WTC11 (cell line): ENCODE measurements at regions not wholly inside any gene's neighbourhood (a gene's known extent, or its start where the extent isn't known, plus 50 kb on each side); places are given as distances from the start of the nearest gene placed in this dataset.

Experiments used
- ATAC-seq: fragments of 200-7000 bp; cut with Tn5 transposase; 2 replicates; pipeline ENCODE4 v1.10.0; 2021; ENCODE audit warnings: mild to moderate bottlenecking, moderate library complexity
- CTCF ChIA-PET: fragments of 300-600 bp; sonication (Branson Sonifier 250); formaldehyde crosslinking; loops from one replicate; lab custom pipeline; 2021; ENCODE audit warnings: antibody characterized with exemption; lab: Charles Lee
- POLR2A ChIA-PET: fragments of 350-600 bp; sonication (Branson Sonifier 250); formaldehyde crosslinking; loops from one replicate; lab custom pipeline; 2021; ENCODE audit warnings: antibody characterized with exemption; lab: Charles Lee
- DNase-seq: peaks from one replicate; pipeline ENCODE4 v3.0.0; 2021; ENCODE audit warnings: low spot score
- H3K27ac Mint-ChIP-seq: 2 replicates; pipeline ENCODE4 v1.8.0; 2021; ENCODE audit warnings: mixed read lengths
- H3K27me3 Mint-ChIP-seq: 2 replicates; pipeline ENCODE4 v1.8.0; 2021; ENCODE audit warnings: low read depth, mild to moderate bottlenecking, moderate library complexity, mixed read lengths
- H3K36me3 Mint-ChIP-seq: 2 replicates; pipeline ENCODE4 v1.8.0; 2021; ENCODE audit warnings: mixed read lengths
- H3K4me1 Mint-ChIP-seq: 2 replicates; pipeline ENCODE4 v1.8.0; 2022; ENCODE audit warnings: mixed read lengths
- H3K4me3 Mint-ChIP-seq: 2 replicates; pipeline ENCODE4 v1.8.0; 2021; ENCODE audit warnings: mild to moderate bottlenecking, moderate library complexity, mixed read lengths
- H3K9me3 Mint-ChIP-seq: 2 replicates; pipeline ENCODE4 v1.8.0; 2021; ENCODE audit warnings: mixed read lengths
- CBFB ChIP-seq: sonication (generic); formaldehyde crosslinking; IDR thresholded peaks from 2 replicates; pipeline ENCODE4 v1.8.1; 2022; ENCODE audit warnings: mild to moderate bottlenecking, low read depth, missing genetic modification reagents
- CREB1 ChIP-seq: sonication (generic); formaldehyde crosslinking; IDR thresholded peaks from 2 replicates; pipeline ENCODE4 v1.8.0; 2023; ENCODE audit warnings: mild to moderate bottlenecking, missing genetic modification reagents
- ETV6 ChIP-seq: sonication (generic); formaldehyde crosslinking; IDR thresholded peaks from 2 replicates; pipeline ENCODE4 v1.8.1; 2022; ENCODE audit warnings: mild to moderate bottlenecking, missing genetic modification reagents
- FOXK1 ChIP-seq: sonication (generic); formaldehyde crosslinking; IDR thresholded peaks from 2 replicates; pipeline ENCODE4 v1.8.0; 2022; ENCODE audit warnings: mild to moderate bottlenecking, moderate library complexity, missing genetic modification reagents
- GABPB1 ChIP-seq: sonication (generic); formaldehyde crosslinking; IDR thresholded peaks from 2 replicates; pipeline ENCODE4 v1.8.1; 2023; ENCODE audit warnings: mild to moderate bottlenecking, missing genetic modification reagents
- GTF2I ChIP-seq: fragments of 250-450 bp; sonication (Bioruptor Pico); conservative IDR thresholded peaks from 2 replicates; pipeline ENCODE4 v1.4.0; 2021; ENCODE audit warnings: mild to moderate bottlenecking
- IRF2 ChIP-seq: sonication (generic); formaldehyde crosslinking; IDR thresholded peaks from 2 replicates; pipeline ENCODE4 v1.8.0; 2022; ENCODE audit warnings: low read depth, missing genetic modification reagents, borderline replicate concordance
- NFYB ChIP-seq: sonication (generic); formaldehyde crosslinking; conservative IDR thresholded peaks from 2 replicates; pipeline ENCODE4 v1.8.0; 2022; ENCODE audit warnings: low read depth, missing genetic modification reagents
- PRRX2 ChIP-seq: fragments of 250-450 bp; sonication (Bioruptor Pico); IDR thresholded peaks from 2 replicates; pipeline ENCODE4 v1.8.0; 2021; ENCODE audit warnings: mild to moderate bottlenecking
- SMAD4 ChIP-seq: sonication (generic); formaldehyde crosslinking; IDR thresholded peaks from 2 replicates; pipeline ENCODE4 v1.8.0; 2022; ENCODE audit warnings: mild to moderate bottlenecking, missing genetic modification reagents
- TEAD1 ChIP-seq: sonication (generic); formaldehyde crosslinking; IDR thresholded peaks from 2 replicates; pipeline ENCODE4 v1.8.0; 2022; ENCODE audit warnings: mild to moderate bottlenecking, missing genetic modification reagents
- ZNF121 ChIP-seq: sonication (generic); formaldehyde crosslinking; IDR thresholded peaks from 2 replicates; pipeline ENCODE4 v1.8.0; 2023; ENCODE audit warnings: missing genetic modification reagents
- ZNF263 ChIP-seq: sonication (generic); formaldehyde crosslinking; IDR thresholded peaks from 2 replicates; pipeline ENCODE4 v1.8.1; 2022; ENCODE audit warnings: low read depth, mild to moderate bottlenecking, moderate library complexity, missing genetic modification reagents
- ZNF423 ChIP-seq: fragments of 250-450 bp; sonication (Bioruptor Pico); IDR thresholded peaks from 2 replicates; pipeline ENCODE4 v2.1.2; 2022; ENCODE audit warnings: mild to moderate bottlenecking, moderate library complexity
- ZNF671 ChIP-seq: fragments of 250-450 bp; sonication (Bioruptor Pico); IDR thresholded peaks from 2 replicates; pipeline ENCODE4 v1.8.0; 2021; ENCODE audit warnings: mild to moderate bottlenecking
- TF ChIP-seq, protein P1 (sequence below): sonication (generic); formaldehyde crosslinking; IDR thresholded peaks from 2 replicates; pipeline ENCODE4 v1.8.1; 2023; ENCODE audit warnings: mild to moderate bottlenecking, missing genetic modification reagents, borderline replicate concordance
- TF ChIP-seq, protein P2 (sequence below): sonication (generic); formaldehyde crosslinking; IDR thresholded peaks from 2 replicates; pipeline ENCODE4 v1.8.1; 2022; ENCODE audit warnings: low read depth, missing genetic modification reagents, borderline replicate concordance
- TF ChIP-seq, protein P3 (sequence below): sonication (generic); formaldehyde crosslinking; IDR thresholded peaks from 2 replicates; pipeline ENCODE4 v1.8.0; 2023; ENCODE audit warnings: missing genetic modification reagents, mild to moderate bottlenecking, borderline replicate concordance
- TF ChIP-seq, protein P4 (sequence below): sonication (generic); formaldehyde crosslinking; IDR thresholded peaks from 2 replicates; pipeline ENCODE4 v1.8.0; 2022; ENCODE audit warnings: missing genetic modification reagents
- TF ChIP-seq, protein P5 (sequence below): fragments of 250-450 bp; sonication (Bioruptor Pico); conservative IDR thresholded peaks from 2 replicates; pipeline ENCODE4 v1.9.0; 2021; ENCODE audit warnings: mild to moderate bottlenecking

DNA sequence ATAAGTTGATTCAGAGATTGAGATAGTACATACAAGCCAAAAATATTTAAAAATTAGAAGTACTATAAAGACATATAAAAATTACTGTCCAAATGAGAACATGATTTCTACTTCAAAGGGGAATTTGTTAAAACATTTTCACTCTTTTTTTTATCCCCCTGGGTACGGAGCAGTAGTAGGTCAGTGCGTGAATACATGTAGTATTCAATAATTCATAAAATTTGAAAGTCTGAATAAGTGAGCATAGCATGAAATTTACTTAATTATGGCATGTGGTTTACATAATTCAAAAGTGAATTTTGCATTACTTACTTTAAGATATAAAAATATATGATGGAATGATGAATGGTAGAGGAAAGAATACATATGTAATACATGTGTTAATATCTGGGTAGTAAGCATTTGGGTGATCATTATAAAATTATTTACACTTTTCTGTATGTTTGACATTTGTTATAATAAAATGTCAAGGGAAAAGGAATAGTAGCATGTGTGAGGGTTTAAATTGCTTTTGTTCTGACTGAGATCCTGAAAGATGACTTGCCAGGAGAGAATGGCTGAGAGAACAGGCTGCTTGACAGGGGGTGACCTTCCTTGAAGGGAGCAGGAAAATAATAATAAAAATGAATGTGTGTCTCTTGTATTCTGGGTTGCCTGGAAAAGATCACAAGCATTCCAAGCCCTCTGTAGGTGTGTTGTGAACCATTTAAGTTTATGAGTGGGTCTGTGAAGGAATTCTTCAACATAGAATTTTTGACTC, 1178.8 kb downstream of the ZPLD1 start:
- peaks cover 3% of the 10 kb centered on the region; the same call in 1 of the 2 replicates for H3K36me3 Mint-ChIP-seq
- H3K27me3 Mint-ChIP-seq = no peaks in the 10 kb centered on the region
- no peak for ATAC-seq
- TF ChIP-seq, protein P1, sequence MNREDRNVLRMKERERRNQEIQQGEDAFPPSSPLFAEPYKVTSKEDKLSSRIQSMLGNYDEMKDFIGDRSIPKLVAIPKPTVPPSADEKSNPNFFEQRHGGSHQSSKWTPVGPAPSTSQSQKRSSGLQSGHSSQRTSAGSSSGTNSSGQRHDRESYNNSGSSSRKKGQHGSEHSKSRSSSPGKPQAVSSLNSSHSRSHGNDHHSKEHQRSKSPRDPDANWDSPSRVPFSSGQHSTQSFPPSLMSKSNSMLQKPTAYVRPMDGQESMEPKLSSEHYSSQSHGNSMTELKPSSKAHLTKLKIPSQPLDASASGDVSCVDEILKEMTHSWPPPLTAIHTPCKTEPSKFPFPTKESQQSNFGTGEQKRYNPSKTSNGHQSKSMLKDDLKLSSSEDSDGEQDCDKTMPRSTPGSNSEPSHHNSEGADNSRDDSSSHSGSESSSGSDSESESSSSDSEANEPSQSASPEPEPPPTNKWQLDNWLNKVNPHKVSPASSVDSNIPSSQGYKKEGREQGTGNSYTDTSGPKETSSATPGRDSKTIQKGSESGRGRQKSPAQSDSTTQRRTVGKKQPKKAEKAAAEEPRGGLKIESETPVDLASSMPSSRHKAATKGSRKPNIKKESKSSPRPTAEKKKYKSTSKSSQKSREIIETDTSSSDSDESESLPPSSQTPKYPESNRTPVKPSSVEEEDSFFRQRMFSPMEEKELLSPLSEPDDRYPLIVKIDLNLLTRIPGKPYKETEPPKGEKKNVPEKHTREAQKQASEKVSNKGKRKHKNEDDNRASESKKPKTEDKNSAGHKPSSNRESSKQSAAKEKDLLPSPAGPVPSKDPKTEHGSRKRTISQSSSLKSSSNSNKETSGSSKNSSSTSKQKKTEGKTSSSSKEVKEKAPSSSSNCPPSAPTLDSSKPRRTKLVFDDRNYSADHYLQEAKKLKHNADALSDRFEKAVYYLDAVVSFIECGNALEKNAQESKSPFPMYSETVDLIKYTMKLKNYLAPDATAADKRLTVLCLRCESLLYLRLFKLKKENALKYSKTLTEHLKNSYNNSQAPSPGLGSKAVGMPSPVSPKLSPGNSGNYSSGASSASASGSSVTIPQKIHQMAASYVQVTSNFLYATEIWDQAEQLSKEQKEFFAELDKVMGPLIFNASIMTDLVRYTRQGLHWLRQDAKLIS (CRISPR knock-in tag) = no peak
- no peak for TF ChIP-seq ZNF121 (CRISPR knock-in tag)
- TF ChIP-seq NFYB = no peak
- TF ChIP-seq, protein P2, sequence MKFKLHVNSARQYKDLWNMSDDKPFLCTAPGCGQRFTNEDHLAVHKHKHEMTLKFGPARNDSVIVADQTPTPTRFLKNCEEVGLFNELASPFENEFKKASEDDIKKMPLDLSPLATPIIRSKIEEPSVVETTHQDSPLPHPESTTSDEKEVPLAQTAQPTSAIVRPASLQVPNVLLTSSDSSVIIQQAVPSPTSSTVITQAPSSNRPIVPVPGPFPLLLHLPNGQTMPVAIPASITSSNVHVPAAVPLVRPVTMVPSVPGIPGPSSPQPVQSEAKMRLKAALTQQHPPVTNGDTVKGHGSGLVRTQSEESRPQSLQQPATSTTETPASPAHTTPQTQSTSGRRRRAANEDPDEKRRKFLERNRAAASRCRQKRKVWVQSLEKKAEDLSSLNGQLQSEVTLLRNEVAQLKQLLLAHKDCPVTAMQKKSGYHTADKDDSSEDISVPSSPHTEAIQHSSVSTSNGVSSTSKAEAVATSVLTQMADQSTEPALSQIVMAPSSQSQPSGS (CRISPR knock-in tag) = no peak
- no peak for TF ChIP-seq GABPB1 (CRISPR knock-in tag)
- TF ChIP-seq CBFB = no peak
- no peak for TF ChIP-seq PRRX2 (CRISPR knock-in tag)
- no peak for TF ChIP-seq CREB1 (CRISPR knock-in tag)
- TF ChIP-seq, protein P3, sequence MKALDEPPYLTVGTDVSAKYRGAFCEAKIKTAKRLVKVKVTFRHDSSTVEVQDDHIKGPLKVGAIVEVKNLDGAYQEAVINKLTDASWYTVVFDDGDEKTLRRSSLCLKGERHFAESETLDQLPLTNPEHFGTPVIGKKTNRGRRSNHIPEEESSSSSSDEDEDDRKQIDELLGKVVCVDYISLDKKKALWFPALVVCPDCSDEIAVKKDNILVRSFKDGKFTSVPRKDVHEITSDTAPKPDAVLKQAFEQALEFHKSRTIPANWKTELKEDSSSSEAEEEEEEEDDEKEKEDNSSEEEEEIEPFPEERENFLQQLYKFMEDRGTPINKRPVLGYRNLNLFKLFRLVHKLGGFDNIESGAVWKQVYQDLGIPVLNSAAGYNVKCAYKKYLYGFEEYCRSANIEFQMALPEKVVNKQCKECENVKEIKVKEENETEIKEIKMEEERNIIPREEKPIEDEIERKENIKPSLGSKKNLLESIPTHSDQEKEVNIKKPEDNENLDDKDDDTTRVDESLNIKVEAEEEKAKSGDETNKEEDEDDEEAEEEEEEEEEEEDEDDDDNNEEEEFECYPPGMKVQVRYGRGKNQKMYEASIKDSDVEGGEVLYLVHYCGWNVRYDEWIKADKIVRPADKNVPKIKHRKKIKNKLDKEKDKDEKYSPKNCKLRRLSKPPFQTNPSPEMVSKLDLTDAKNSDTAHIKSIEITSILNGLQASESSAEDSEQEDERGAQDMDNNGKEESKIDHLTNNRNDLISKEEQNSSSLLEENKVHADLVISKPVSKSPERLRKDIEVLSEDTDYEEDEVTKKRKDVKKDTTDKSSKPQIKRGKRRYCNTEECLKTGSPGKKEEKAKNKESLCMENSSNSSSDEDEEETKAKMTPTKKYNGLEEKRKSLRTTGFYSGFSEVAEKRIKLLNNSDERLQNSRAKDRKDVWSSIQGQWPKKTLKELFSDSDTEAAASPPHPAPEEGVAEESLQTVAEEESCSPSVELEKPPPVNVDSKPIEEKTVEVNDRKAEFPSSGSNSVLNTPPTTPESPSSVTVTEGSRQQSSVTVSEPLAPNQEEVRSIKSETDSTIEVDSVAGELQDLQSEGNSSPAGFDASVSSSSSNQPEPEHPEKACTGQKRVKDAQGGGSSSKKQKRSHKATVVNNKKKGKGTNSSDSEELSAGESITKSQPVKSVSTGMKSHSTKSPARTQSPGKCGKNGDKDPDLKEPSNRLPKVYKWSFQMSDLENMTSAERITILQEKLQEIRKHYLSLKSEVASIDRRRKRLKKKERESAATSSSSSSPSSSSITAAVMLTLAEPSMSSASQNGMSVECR (CRISPR knock-in tag) = no peak
- no peak for TF ChIP-seq GTF2I
- TF ChIP-seq ZNF263 (CRISPR knock-in tag) = no peak
- TF ChIP-seq SMAD4 = no peak
- TF ChIP-seq IRF2 = no peak
- no peak for TF ChIP-seq ZNF423 (CRISPR knock-in tag)
- TF ChIP-seq ETV6 (CRISPR knock-in tag) = no peak
- TF ChIP-seq, protein P4, sequence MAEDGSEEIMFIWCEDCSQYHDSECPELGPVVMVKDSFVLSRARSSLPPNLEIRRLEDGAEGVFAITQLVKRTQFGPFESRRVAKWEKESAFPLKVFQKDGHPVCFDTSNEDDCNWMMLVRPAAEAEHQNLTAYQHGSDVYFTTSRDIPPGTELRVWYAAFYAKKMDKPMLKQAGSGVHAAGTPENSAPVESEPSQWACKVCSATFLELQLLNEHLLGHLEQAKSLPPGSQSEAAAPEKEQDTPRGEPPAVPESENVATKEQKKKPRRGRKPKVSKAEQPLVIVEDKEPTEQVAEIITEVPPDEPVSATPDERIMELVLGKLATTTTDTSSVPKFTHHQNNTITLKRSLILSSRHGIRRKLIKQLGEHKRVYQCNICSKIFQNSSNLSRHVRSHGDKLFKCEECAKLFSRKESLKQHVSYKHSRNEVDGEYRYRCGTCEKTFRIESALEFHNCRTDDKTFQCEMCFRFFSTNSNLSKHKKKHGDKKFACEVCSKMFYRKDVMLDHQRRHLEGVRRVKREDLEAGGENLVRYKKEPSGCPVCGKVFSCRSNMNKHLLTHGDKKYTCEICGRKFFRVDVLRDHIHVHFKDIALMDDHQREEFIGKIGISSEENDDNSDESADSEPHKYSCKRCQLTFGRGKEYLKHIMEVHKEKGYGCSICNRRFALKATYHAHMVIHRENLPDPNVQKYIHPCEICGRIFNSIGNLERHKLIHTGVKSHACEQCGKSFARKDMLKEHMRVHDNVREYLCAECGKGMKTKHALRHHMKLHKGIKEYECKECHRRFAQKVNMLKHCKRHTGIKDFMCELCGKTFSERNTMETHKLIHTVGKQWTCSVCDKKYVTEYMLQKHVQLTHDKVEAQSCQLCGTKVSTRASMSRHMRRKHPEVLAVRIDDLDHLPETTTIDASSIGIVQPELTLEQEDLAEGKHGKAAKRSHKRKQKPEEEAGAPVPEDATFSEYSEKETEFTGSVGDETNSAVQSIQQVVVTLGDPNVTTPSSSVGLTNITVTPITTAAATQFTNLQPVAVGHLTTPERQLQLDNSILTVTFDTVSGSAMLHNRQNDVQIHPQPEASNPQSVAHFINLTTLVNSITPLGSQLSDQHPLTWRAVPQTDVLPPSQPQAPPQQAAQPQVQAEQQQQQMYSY (CRISPR knock-in tag) = no peak
- no peak for TF ChIP-seq TEAD1 (CRISPR knock-in tag)
- TF ChIP-seq FOXK1 (CRISPR knock-in tag) = no peak
- TF ChIP-seq, protein P5, sequence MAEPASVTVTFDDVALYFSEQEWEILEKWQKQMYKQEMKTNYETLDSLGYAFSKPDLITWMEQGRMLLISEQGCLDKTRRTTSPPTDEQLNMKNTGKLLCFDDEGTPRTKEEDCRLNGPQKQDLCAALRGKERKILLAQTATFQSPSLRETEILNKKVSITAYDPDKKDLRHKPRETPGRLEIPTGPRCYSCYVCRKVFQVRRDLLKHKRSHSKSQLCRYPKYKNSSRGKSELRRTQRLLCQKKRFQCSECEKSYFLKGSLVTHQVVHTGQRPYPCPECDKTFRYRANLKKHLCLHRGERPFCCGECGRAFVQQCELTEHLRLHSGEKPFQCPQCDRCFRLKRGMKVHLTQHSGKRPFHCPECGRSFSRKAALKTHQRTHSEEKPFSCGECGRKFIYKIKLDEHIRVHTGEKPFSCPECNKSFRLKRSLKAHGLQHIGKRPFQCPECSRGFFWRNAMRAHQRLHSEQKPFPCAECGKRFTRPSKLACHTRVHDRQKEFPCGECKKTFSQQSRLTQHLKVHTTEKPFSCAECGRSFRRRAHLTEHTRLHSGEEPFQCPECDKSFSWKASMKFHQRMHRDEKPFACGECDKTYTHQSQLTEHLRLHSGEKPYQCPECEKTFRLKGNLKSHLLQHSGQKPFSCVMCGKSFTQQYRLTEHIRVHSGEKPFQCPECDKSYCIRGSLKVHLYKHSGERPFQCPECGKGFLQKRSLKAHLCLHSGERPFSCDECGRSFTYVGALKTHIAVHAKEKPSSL = no peak
- no peak for TF ChIP-seq ZNF671 (CRISPR knock-in tag)
- CTCF ChIA-PET = no interaction called here
- no peaks in the 10 kb centered on the region for H3K4me1 Mint-ChIP-seq
- POLR2A ChIA-PET = no interaction called here
- no peak for DNase-seq
- H3K27ac Mint-ChIP-seq = no peak overlapping the region
- no peak overlapping the region for H3K4me3 Mint-ChIP-seq
- H3K9me3 Mint-ChIP-seq = peaks cover 7% of the 10 kb centered on the region
